Gastrocnemius medialis (tissue), 4 donors: ENCODE measurements at regions not wholly inside any gene's neighbourhood (a gene's known extent, or its start where the extent isn't known, plus 50 kb on each side); places are given as distances from the start of the nearest gene placed in this dataset.

Source experiments
- CTCF ChIP-seq, 5 experiments: fragments of 450-650 bp in 3 of 5; fragments of 200-600 bp in 2 of 5; sonication (generic) in 2 of 5; IDR thresholded peaks in 4 of 5; conservative IDR thresholded peaks in 1 of 5; 1 replicate in 4 of 5; 2 replicates in 1 of 5; pipeline ENCODE4 v1.5.1; 2016 to 2019; ENCODE audit warnings: antibody characterized with exemption in 5 of 5, mild to moderate bottlenecking in 3 of 5, moderate library complexity in 3 of 5
- POLR2A ChIP-seq, 2 donors: fragments of 450-650 bp; IDR thresholded peaks; one replicate each; pipeline ENCODE4 v1.6.1; 2017; ENCODE audit warnings: antibody characterized with exemption in 2 of 2, mild to moderate bottlenecking in 2 of 2, moderate library complexity in 2 of 2

- no peak for TF ChIP-seq CTCF (IDR thresholded peaks at IDR 0.05 in 4 of 5, conservative IDR thresholded peaks at IDR 0.05 in 1 of 5)
- TF ChIP-seq POLR2A (IDR thresholded peaks at IDR 0.05), result no peak
These were observed 64.4 kb upstream of the SFMBT2 start for GRCh38 chr10:7475046-7475911.
